GM12878 (cell line): ENCODE measurements at regions not wholly inside any gene's neighbourhood (a gene's known extent, or its start where the extent isn't known, plus 50 kb on each side); places are given as distances from the start of the nearest gene placed in this dataset.

Source experiments
- ATAC-seq: fragments of 200-7000 bp; cut with Tn5 transposase; 3 replicates; pipeline ENCODE4 v1.9.1; 2020; ENCODE audit warnings: mild to moderate bottlenecking, moderate library complexity
- BruUV-seq: library from RNA; stranded (reverse); fragments of 400-500 nt; replicated peaks from 2 replicates; lab custom pipeline; 2021; lab: Mats Ljungman, UMichigan
- CTCF ChIA-PET: fragments of 300-600 bp; sonication (Branson Sonifier 250); formaldehyde crosslinking; extraction: SDS; loops from one replicate; lab custom pipeline; 2021; ENCODE audit warnings: inconsistent platforms; lab: Yijun Ruan, JAX
- POLR2A ChIA-PET: fragments of 350-600 bp; formaldehyde crosslinking; extraction: SDS; loops from one replicate; lab custom pipeline; 2021; ENCODE audit warnings: inconsistent platforms; lab: Charles Lee
- RAD21 ChIA-PET: fragments of 300-600 bp; sonication (Branson Sonifier 250); formaldehyde crosslinking; loops from one replicate; lab custom pipeline; 2023; ENCODE audit warnings: antibody characterized with exemption; ENCODE audit not compliant: unreplicated experiment; lab: Charles Lee
- SMC1A ChIA-PET: fragments of 300-600 bp; sonication (Branson Sonifier 250); formaldehyde crosslinking; loops from one replicate; lab custom pipeline; 2023; ENCODE audit not compliant: unreplicated experiment, uncharacterized antibody; lab: Charles Lee
- DNase-seq: peaks from one replicate; pipeline ENCODE4 v3.0.0-alpha.2; 2011; ENCODE audit warnings: low read depth, low spot score
- FAIRE-seq: peaks from 3 replicates; lab custom pipeline; 2011; peaks lifted over from hg19 to GRCh38; lab: Jason Lieb, UNC
- H2AFZ ChIP-seq: 2 replicates; pipeline ENCODE4 v1.6.0; 2011; ENCODE audit warnings: low read depth, low read length, control low read depth; ENCODE audit not compliant: control insufficient read depth
- H3K27ac ChIP-seq: 2 replicates; pipeline ENCODE4 v1.5.1; 2011; ENCODE audit warnings: control low read depth; ENCODE audit not compliant: control insufficient read depth, insufficient read depth
- H3K27me3 ChIP-seq, 2 experiments: replicated peaks in 1 of 2; 2 replicates each; pipeline versions ENCODE4 v1.6.0 to v1.6.1; 2011; ENCODE audit warnings: low read length in 1 of 2; ENCODE audit not compliant: control insufficient read depth in 2 of 2, insufficient read depth in 2 of 2
- H3K36me3 ChIP-seq, 2 experiments: 2 replicates each; pipeline ENCODE4 v1.5.1; 2011; ENCODE audit warnings: low read length in 1 of 2; ENCODE audit not compliant: control insufficient read depth in 2 of 2, insufficient read depth in 2 of 2
- H3K4me1 ChIP-seq: 2 replicates; pipeline ENCODE4 v1.6.1; 2011; ENCODE audit warnings: mild to moderate bottlenecking, low read length, moderate library complexity, mixed read lengths; ENCODE audit not compliant: control insufficient read depth, insufficient read depth
- H3K4me2 ChIP-seq: 2 replicates; pipeline ENCODE4 v1.6.0; 2011; ENCODE audit warnings: control low read depth; ENCODE audit not compliant: control insufficient read depth, insufficient read depth
- H3K4me3 ChIP-seq: fragments of 200-600 bp; sonication (generic); 2 replicates; pipeline ENCODE4 v1.5.1; 2016
- H3K79me2 ChIP-seq: 2 replicates; pipeline ENCODE4 v1.6.0; 2011; ENCODE audit warnings: low read length; ENCODE audit not compliant: control insufficient read depth, insufficient read depth
- H3K9ac ChIP-seq: 2 replicates; pipeline ENCODE4 v1.8.0; 2011; ENCODE audit warnings: low read length, control low read depth, mixed read lengths; ENCODE audit not compliant: control insufficient read depth, insufficient read depth
- H3K9me3 ChIP-seq: replicated peaks from 3 replicates; pipeline ENCODE4 v1.5.1; 2011; ENCODE audit warnings: mild to moderate bottlenecking, low read length; ENCODE audit not compliant: control insufficient read depth, insufficient read depth
- H4K20me1 ChIP-seq: 2 replicates; pipeline ENCODE4 v1.6.0; 2011; ENCODE audit not compliant: control insufficient read depth, insufficient read depth
- CHD4 ChIP-seq: fragments of 200-600 bp; sonication (generic); IDR thresholded peaks from 2 replicates; pipeline ENCODE4 v1.6.1; 2016; ENCODE audit warnings: mild to moderate bottlenecking
- CREB1 ChIP-seq: IDR thresholded peaks from 2 replicates; pipeline ENCODE4 v1.6.1; 2012; ENCODE audit warnings: low read depth, mild to moderate bottlenecking, inconsistent platforms
- HCFC1 ChIP-seq: fragments of 150-350 bp; IDR thresholded peaks from 2 replicates; pipeline ENCODE4 v1.6.1; 2014; ENCODE audit warnings: low read length
- KAT2A ChIP-seq: conservative IDR thresholded peaks from 2 replicates; pipeline ENCODE4 v1.6.1; 2011; ENCODE audit warnings: low read depth, low read length; ENCODE audit not compliant: control insufficient read depth
- KLF5 ChIP-seq: fragments of 450-650 bp; IDR thresholded peaks from 2 replicates; pipeline ENCODE4 v1.6.1; 2014; ENCODE audit warnings: mild to moderate bottlenecking; ENCODE audit not compliant: partially characterized antibody
- MYC ChIP-seq: IDR thresholded peaks from 2 replicates; pipeline ENCODE4 v1.6.1; 2011; ENCODE audit warnings: mild to moderate bottlenecking, low read length, moderate library complexity, inconsistent platforms; ENCODE audit not compliant: insufficient read depth, insufficient replicate concordance, insufficient read length, severe bottlenecking
- NBN ChIP-seq: fragments of 450-650 bp; IDR thresholded peaks from 2 replicates; pipeline ENCODE4 v1.6.1; 2016
- RUNX3 ChIP-seq: IDR thresholded peaks from 2 replicates; pipeline ENCODE4 v1.6.1; 2012; ENCODE audit warnings: low read length, inconsistent platforms
- SIX5 ChIP-seq: IDR thresholded peaks from 2 replicates; pipeline ENCODE4 v1.6.1; 2011; ENCODE audit warnings: mild to moderate bottlenecking, low read depth, low read length, moderate library complexity; ENCODE audit not compliant: severe bottlenecking
- TCF12 ChIP-seq: IDR thresholded peaks from 2 replicates; pipeline ENCODE4 v1.6.1; 2011; ENCODE audit warnings: low read depth, mild to moderate bottlenecking, low read length
- ZZZ3 ChIP-seq: IDR thresholded peaks from 2 replicates; pipeline ENCODE4 v1.6.1; 2011; ENCODE audit warnings: low read depth; ENCODE audit not compliant: control insufficient read depth, insufficient read length
- WGBS: methylation state at CpG from one replicate; pipeline ENCODE4 v1.1.6; 2016; ENCODE audit warnings: low lambda C conversion rate; ENCODE audit not compliant: insufficient replicate concordance, insufficient coverage; ENCODE audit errors: missing lambda C conversion rate; 5-methylcytosine and 5-hydroxymethylcytosine counted together
- in situ Hi-C: fragments of 300-500 bp; cut with MboI; formaldehyde crosslinking; loops from 9 replicates; pipeline ENCODE4 v1.14.3; 2018; ENCODE audit warnings: mixed read lengths
- intact Hi-C: fragments of 100-400 bp; cut with micrococcal nuclease; formaldehyde crosslinking; loops from one replicate; pipeline ENCODE4 v1.14.2; 2022; ENCODE audit not compliant: unreplicated experiment
- TF ChIP-seq, protein P1 (sequence below): fragments of 450-650 bp; IDR thresholded peaks from 2 replicates; pipeline ENCODE4 v1.6.1; 2017; ENCODE audit warnings: mild to moderate bottlenecking

GRCh38 chr4:66506985-66507384 lies 836.7 kb upstream of the EPHA5 start:
- intact Hi-C loops = no loop called here

GRCh38 chr4:66501997-66502396 lies 831.7 kb upstream of the EPHA5 start:
- Histone ChIP-seq H3K4me1 (no peaks in the 10 kb centered on the region), H3K4me3 (no peak overlapping the region)
- TF ChIP-seq KLF5 (no peak), ZZZ3 (no peak), CHD4 (no peak), MYC (no peak), KAT2A (no peak), NBN (no peak)
- TF ChIP-seq, protein P1, sequence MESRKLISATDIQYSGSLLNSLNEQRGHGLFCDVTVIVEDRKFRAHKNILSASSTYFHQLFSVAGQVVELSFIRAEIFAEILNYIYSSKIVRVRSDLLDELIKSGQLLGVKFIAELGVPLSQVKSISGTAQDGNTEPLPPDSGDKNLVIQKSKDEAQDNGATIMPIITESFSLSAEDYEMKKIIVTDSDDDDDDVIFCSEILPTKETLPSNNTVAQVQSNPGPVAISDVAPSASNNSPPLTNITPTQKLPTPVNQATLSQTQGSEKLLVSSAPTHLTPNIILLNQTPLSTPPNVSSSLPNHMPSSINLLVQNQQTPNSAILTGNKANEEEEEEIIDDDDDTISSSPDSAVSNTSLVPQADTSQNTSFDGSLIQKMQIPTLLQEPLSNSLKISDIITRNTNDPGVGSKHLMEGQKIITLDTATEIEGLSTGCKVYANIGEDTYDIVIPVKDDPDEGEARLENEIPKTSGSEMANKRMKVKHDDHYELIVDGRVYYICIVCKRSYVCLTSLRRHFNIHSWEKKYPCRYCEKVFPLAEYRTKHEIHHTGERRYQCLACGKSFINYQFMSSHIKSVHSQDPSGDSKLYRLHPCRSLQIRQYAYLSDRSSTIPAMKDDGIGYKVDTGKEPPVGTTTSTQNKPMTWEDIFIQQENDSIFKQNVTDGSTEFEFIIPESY = no peak
- TF ChIP-seq, all 136 proteins: peak for 0
- no peaks in the 10 kb centered on the region for H4K20me1 ChIP-seq
- H2AFZ ChIP-seq = no peak overlapping the region
- intact Hi-C loops (no loop called here), in situ Hi-C loops (no loop called here)
- no peaks in the 10 kb centered on the region for H3K79me2 ChIP-seq
- no peaks in the 10 kb centered on the region for H3K9me3 ChIP-seq
- no TSS peak for BruUV-seq
- no peaks in the 10 kb centered on the region for H3K27me3 ChIP-seq
- DNase-seq = no peak
- ChIA-PET RAD21 (no interaction called here), POLR2A (no interaction called here), SMC1A (no interaction called here), CTCF (interaction anchor here (1.0 kb wide), 1 partner anchor 16 kb away, joined by 3 read pairs; no protein-coding TSS in a partner anchor)
- no peak for FAIRE-seq
- no peak overlapping the region for H3K27ac ChIP-seq
- WGBS = 22% methylated on average over 3 of the region's 3 CpGs
- H3K4me2 ChIP-seq = no peak overlapping the region
- H3K9ac ChIP-seq = no peak overlapping the region
- H3K36me3 ChIP-seq = no peaks in the 10 kb centered on the region
- ATAC-seq = no peak

More at GRCh38 chr4:66506985-66507384, 836.7 kb upstream of the EPHA5 start:
- Histone ChIP-seq H3K4me2 (no peak overlapping the region), H3K36me3 (no peaks in the 10 kb centered on the region), H3K9me3 (no peaks in the 10 kb centered on the region), H3K4me3 (no peak overlapping the region), H3K79me2 (no peaks in the 10 kb centered on the region), H3K4me1 (no peaks in the 10 kb centered on the region), H3K27me3 (no peaks in the 10 kb centered on the region), H3K27ac (no peak overlapping the region)
- in situ Hi-C loops = no loop called here
- WGBS = 11% methylated on average over 2 of the region's 2 CpGs
- ChIA-PET CTCF (interaction anchor here (1.3 kb wide), 1 partner anchor 10 kb away, joined by 4 read pairs; no protein-coding TSS in a partner anchor), SMC1A (no interaction called here), RAD21 (no interaction called here)
- ATAC-seq (no peak), FAIRE-seq (no peak)
- no TSS peak for BruUV-seq
- TF ChIP-seq RUNX3 (no peak), HCFC1 (no peak), SIX5 (no peak), TCF12 (no peak), CREB1 (no peak)
- TF ChIP-seq, all 136 proteins: peak for 0
- POLR2A ChIA-PET = no interaction called here
- DNase-seq = no peak
- H4K20me1 ChIP-seq = no peaks in the 10 kb centered on the region
- no peak overlapping the region for H2AFZ ChIP-seq
- no peak overlapping the region for H3K9ac ChIP-seq
